Naive thymus-derived CD4-positive, alpha-beta T cell (primary cell): ENCODE measurements at regions not wholly inside any gene's neighbourhood (a gene's known extent, or its start where the extent isn't known, plus 50 kb on each side); places are given as distances from the start of the nearest gene placed in this dataset.

Experiments
- ATAC-seq: fragments of 150-1000 bp; cut with Tn5 transposase; 2 replicates; pipeline ENCODE4 v1.10.0; 2021; ENCODE audit warnings: mild to moderate bottlenecking, moderate library complexity
- CTCF ChIA-PET: fragments of 350-600 bp; sonication (Branson Sonifier 250); formaldehyde crosslinking; loops from one replicate; lab custom pipeline; 2021; ENCODE audit warnings: antibody characterized with exemption; lab: Charles Lee
- POLR2A ChIA-PET: fragments of 350-600 bp; sonication (Branson Sonifier 250); formaldehyde crosslinking; loops from one replicate; lab custom pipeline; 2021; ENCODE audit warnings: antibody characterized with exemption, inconsistent platforms; lab: Charles Lee
- DNase-seq, 9 donors: peaks; one replicate each; pipeline versions ENCODE4 v3.0.0 to v3.0.0-alpha.2; 2020 to 2022; ENCODE audit warnings: mixed read lengths in 1 of 9
- H3K27ac ChIP-seq: one replicate; pipeline ENCODE4 v1.7.0; 2013; ENCODE audit warnings: mild to moderate bottlenecking, low read depth, low read length, moderate library complexity
- H3K27me3 ChIP-seq, 2 donors: one replicate each; pipeline ENCODE4 v1.7.0; 2013; ENCODE audit warnings: low read length in 2 of 2, mild to moderate bottlenecking in 2 of 2, moderate library complexity in 2 of 2; ENCODE audit not compliant: control insufficient read depth in 2 of 2, insufficient read depth in 2 of 2
- H3K36me3 ChIP-seq, 3 experiments: 1 replicate in 2 of 3; 2 replicates in 1 of 3; pipeline ENCODE4 v1.7.0; 2013; ENCODE audit warnings: low read length in 3 of 3, mild to moderate bottlenecking in 3 of 3, moderate library complexity in 1 of 3; ENCODE audit not compliant: insufficient read depth in 3 of 3, control insufficient read depth in 2 of 3
- H3K4me1 ChIP-seq, 2 donors: one replicate each; pipeline ENCODE4 v1.7.0; 2013; ENCODE audit warnings: low read length in 2 of 2, mild to moderate bottlenecking in 2 of 2, moderate library complexity in 1 of 2; ENCODE audit not compliant: control insufficient read depth in 2 of 2, insufficient read depth in 2 of 2
- H3K4me3 ChIP-seq: 2 replicates; pipeline ENCODE4 v1.7.0; 2013; ENCODE audit warnings: mild to moderate bottlenecking, low read length
- H3K9me3 ChIP-seq, 3 experiments: 1 replicate in 2 of 3; 2 replicates in 1 of 3; pipeline ENCODE4 v1.7.0; 2013; ENCODE audit warnings: low read length in 3 of 3; ENCODE audit not compliant: control insufficient read depth in 2 of 3
- H3K27ac Mint-ChIP-seq, 9 donors: one replicate each; pipeline ENCODE4 v1.8.0; 2020 to 2022; ENCODE audit warnings: mixed read lengths in 9 of 9, mild to moderate bottlenecking in 8 of 9, moderate library complexity in 5 of 9, inconsistent platforms in 2 of 9
- H3K27me3 Mint-ChIP-seq, 5 donors: one replicate each; pipeline ENCODE4 v1.8.0; 2021 to 2022; ENCODE audit warnings: mixed read lengths in 5 of 5, mild to moderate bottlenecking in 1 of 5
- H3K36me3 Mint-ChIP-seq, 5 donors: one replicate each; pipeline ENCODE4 v1.8.0; 2020 to 2022; ENCODE audit warnings: mixed read lengths in 5 of 5, mild to moderate bottlenecking in 3 of 5, inconsistent platforms in 1 of 5
- H3K4me1 Mint-ChIP-seq, 7 donors: one replicate each; pipeline ENCODE4 v1.8.0; 2020 to 2022; ENCODE audit warnings: mixed read lengths in 7 of 7, mild to moderate bottlenecking in 3 of 7, inconsistent platforms in 1 of 7
- H3K4me3 Mint-ChIP-seq, 10 donors: one replicate each; pipeline ENCODE4 v1.8.0; 2020 to 2022; ENCODE audit warnings: mild to moderate bottlenecking in 10 of 10, mixed read lengths in 10 of 10, moderate library complexity in 6 of 10, inconsistent platforms in 2 of 10
- H3K9me3 Mint-ChIP-seq, 11 donors: one replicate each; pipeline ENCODE4 v1.8.0; 2020 to 2022; ENCODE audit warnings: mixed read lengths in 11 of 11, mild to moderate bottlenecking in 4 of 11, inconsistent platforms in 1 of 11, moderate library complexity in 1 of 11
- intact Hi-C, 2 donors: fragments of 100-400 bp; cut with micrococcal nuclease; formaldehyde crosslinking; loops; one replicate each; pipeline ENCODE4 v1.15.1; 2023

- CTCF ChIA-PET, result no interaction called here
- peaks cover 0 to 5% (median 0%) of the 10 kb centered on the region in 11 donors for H3K9me3 Mint-ChIP-seq
- DNase-seq (no peak), ATAC-seq (no peak)
- H3K4me3 Mint-ChIP-seq, result no peak overlapping the region
- H3K4me1 ChIP-seq, result no peaks in the 10 kb centered on the region
- no peak overlapping the region for H3K27ac Mint-ChIP-seq
- POLR2A ChIA-PET, result no interaction called here
- no peaks in the 10 kb centered on the region for H3K36me3 ChIP-seq
- intact Hi-C loops, result no loop called here
- no peaks in the 10 kb centered on the region for H3K9me3 ChIP-seq
- no peaks in the 10 kb centered on the region for H3K36me3 Mint-ChIP-seq
- H3K4me1 Mint-ChIP-seq, result no peaks in the 10 kb centered on the region
- H3K27ac ChIP-seq, result no peak overlapping the region
- no peaks in the 10 kb centered on the region for H3K27me3 Mint-ChIP-seq
- no peak overlapping the region for H3K4me3 ChIP-seq
- H3K27me3 ChIP-seq, result no peaks in the 10 kb centered on the region
These were observed 273.3 kb upstream of the TCF4 start for GRCh38 chr18:55861266-55861665.

- POLR2A ChIA-PET, result no interaction called here
- H3K27ac Mint-ChIP-seq, result no peak overlapping the region
These were observed 270.9 kb upstream of the TCF4 start for GRCh38 chr18:55858661-55859515.

GRCh38 chr18:55857956-55858355, 270.0 kb upstream of the TCF4 start:
- DNase-seq (no peak), ATAC-seq (no peak)
- Mint-ChIP-seq H3K9me3 (peaks cover 0 to 9% (median 0%) of the 10 kb centered on the region in 11 donors), H3K27ac (no peak overlapping the region), H3K4me1 (no peaks in the 10 kb centered on the region), H3K4me3 (no peak overlapping the region), H3K27me3 (no peaks in the 10 kb centered on the region), H3K36me3 (no peaks in the 10 kb centered on the region)
- CTCF ChIA-PET, result no interaction called here
- intact Hi-C loops, result no loop called here
- no peaks in the 10 kb centered on the region for H3K9me3 ChIP-seq
- H3K27ac ChIP-seq, result no peak overlapping the region
- H3K4me1 ChIP-seq, result no peaks in the 10 kb centered on the region
- H3K27me3 ChIP-seq, result no peaks in the 10 kb centered on the region
- H3K4me3 ChIP-seq, result no peak overlapping the region
- POLR2A ChIA-PET, result no interaction called here
- H3K36me3 ChIP-seq, result no peaks in the 10 kb centered on the region

More at GRCh38 chr18:55858661-55859515, 270.9 kb upstream of the TCF4 start:
- Histone ChIP-seq H3K27ac (no peak overlapping the region), H3K4me1 (no peaks in the 10 kb centered on the region), H3K9me3 (no peaks in the 10 kb centered on the region), H3K27me3 (no peaks in the 10 kb centered on the region), H3K36me3 (no peaks in the 10 kb centered on the region), H3K4me3 (no peak overlapping the region)
- Mint-ChIP-seq H3K36me3 (no peaks in the 10 kb centered on the region), H3K27me3 (no peaks in the 10 kb centered on the region), H3K4me3 (no peak overlapping the region), H3K4me1 (no peaks in the 10 kb centered on the region), H3K9me3 (peaks cover 0 to 9% (median 0%) of the 10 kb centered on the region in 11 donors)
- no peak for DNase-seq
- CTCF ChIA-PET, result no interaction called here
- intact Hi-C loops, result no loop called here
- no peak for ATAC-seq

- no peaks in the 10 kb centered on the region for H3K4me1 Mint-ChIP-seq
- DNase-seq (no peak), ATAC-seq (no peak)
- peaks cover 0 to 9% (median 0%) of the 10 kb centered on the region in 11 donors for H3K9me3 Mint-ChIP-seq
- H3K4me3 Mint-ChIP-seq, result no peak overlapping the region
- intact Hi-C loops, result no loop called here
- Histone ChIP-seq H3K36me3 (no peaks in the 10 kb centered on the region), H3K27ac (no peak overlapping the region), H3K4me1 (no peaks in the 10 kb centered on the region), H3K9me3 (no peaks in the 10 kb centered on the region), H3K4me3 (no peak overlapping the region), H3K27me3 (no peaks in the 10 kb centered on the region)
- ChIA-PET CTCF (no interaction called here), POLR2A (no interaction called here)
- no peaks in the 10 kb centered on the region for H3K27me3 Mint-ChIP-seq
- H3K27ac Mint-ChIP-seq, result no peak overlapping the region
- no peaks in the 10 kb centered on the region for H3K36me3 Mint-ChIP-seq
These were observed 269.4 kb upstream of the TCF4 start for GRCh38 chr18:55857409-55857808.

- ChIA-PET CTCF (no interaction called here), POLR2A (no interaction called here)
- peaks cover 0 to 9% (median 0%) of the 10 kb centered on the region in 11 donors for H3K9me3 Mint-ChIP-seq
- ATAC-seq (no peak), DNase-seq (no peak)
- Histone ChIP-seq H3K4me1 (no peaks in the 10 kb centered on the region), H3K27me3 (no peaks in the 10 kb centered on the region), H3K4me3 (no peak overlapping the region), H3K36me3 (no peaks in the 10 kb centered on the region), H3K27ac (no peak overlapping the region), H3K9me3 (no peaks in the 10 kb centered on the region)
- no peaks in the 10 kb centered on the region for H3K27me3 Mint-ChIP-seq
- no peaks in the 10 kb centered on the region for H3K4me1 Mint-ChIP-seq
- intact Hi-C loops, result no loop called here
- H3K27ac Mint-ChIP-seq, result no peak overlapping the region
- H3K36me3 Mint-ChIP-seq, result no peaks in the 10 kb centered on the region
- no peak overlapping the region for H3K4me3 Mint-ChIP-seq
These were observed 268.7 kb upstream of the TCF4 start for GRCh38 chr18:55856679-55857078.

GRCh38 chr18:55856229-55856628, 268.2 kb upstream of the TCF4 start:
- Mint-ChIP-seq H3K4me1 (no peaks in the 10 kb centered on the region), H3K9me3 (peaks cover 0 to 9% (median 0%) of the 10 kb centered on the region in 11 donors), H3K36me3 (no peaks in the 10 kb centered on the region), H3K27me3 (no peaks in the 10 kb centered on the region), H3K27ac (no peak overlapping the region), H3K4me3 (no peak overlapping the region)
- Histone ChIP-seq H3K36me3 (no peaks in the 10 kb centered on the region), H3K27ac (no peak overlapping the region), H3K9me3 (no peaks in the 10 kb centered on the region), H3K27me3 (no peaks in the 10 kb centered on the region), H3K4me1 (no peaks in the 10 kb centered on the region), H3K4me3 (no peak overlapping the region)
- DNase-seq, result no peak
- CTCF ChIA-PET, result no interaction called here
- POLR2A ChIA-PET, result no interaction called here
- intact Hi-C loops, result no loop called here
- no peak for ATAC-seq

- DNase-seq (no peak), ATAC-seq (no peak)
- ChIA-PET CTCF (no interaction called here), POLR2A (no interaction called here)
- H3K9me3 Mint-ChIP-seq, result peaks cover 0 to 10% (median 0%) of the 10 kb centered on the region in 11 donors
- Histone ChIP-seq H3K36me3 (no peaks in the 10 kb centered on the region), H3K27me3 (no peaks in the 10 kb centered on the region), H3K9me3 (no peaks in the 10 kb centered on the region), H3K4me3 (no peak overlapping the region), H3K27ac (no peak overlapping the region), H3K4me1 (no peaks in the 10 kb centered on the region)
- no peaks in the 10 kb centered on the region for H3K27me3 Mint-ChIP-seq
- no peak overlapping the region for H3K27ac Mint-ChIP-seq
- intact Hi-C loops, result no loop called here
- no peak overlapping the region for H3K4me3 Mint-ChIP-seq
- no peaks in the 10 kb centered on the region for H3K4me1 Mint-ChIP-seq
- no peaks in the 10 kb centered on the region for H3K36me3 Mint-ChIP-seq
These were observed 265.3 kb upstream of the TCF4 start for GRCh38 chr18:55853268-55853667.
